DMS53 treated with DMSO at 0.1 percent for 48 hours (cell line): ENCODE measurements at regions not wholly inside any gene's neighbourhood (a gene's known extent, or its start where the extent isn't known, plus 50 kb on each side); places are given as distances from the start of the nearest gene placed in this dataset.
A peak's percentile ranks its signal among the peaks of the same experiment; 100 is the strongest.
"Not testable (repeated sequence)": the region's sequence is repeated elsewhere in the genome, so short reads cannot be mapped to it uniquely, and the experiment has no call there.

Source experiments
- DNase-seq: peaks from one replicate; lab custom pipeline; 2025; ENCODE audit not compliant: unreplicated experiment; lab: John Stamatoyannopoulos, UW

DNA sequence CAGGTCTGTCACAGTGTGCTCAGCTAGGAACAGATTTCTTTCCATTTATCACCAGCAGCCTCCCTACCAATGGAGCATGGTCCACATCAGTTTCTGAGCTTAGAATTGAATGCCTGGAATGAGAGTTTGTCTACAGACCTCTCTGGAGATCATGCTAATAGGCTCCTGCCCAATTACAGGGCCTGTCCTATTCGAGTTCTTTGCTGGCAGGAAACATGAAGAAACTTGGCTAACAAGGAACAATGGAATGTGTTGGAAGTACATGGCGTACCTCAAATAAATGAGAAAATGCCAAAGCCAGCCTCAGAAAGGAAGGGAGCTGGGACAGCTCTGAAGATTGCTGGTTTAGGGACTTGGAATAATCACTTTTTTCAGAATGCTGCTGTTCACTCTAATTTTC, 186.0 kb upstream of the AKR1E2 start:
- no peak for DNase-seq

DNA sequence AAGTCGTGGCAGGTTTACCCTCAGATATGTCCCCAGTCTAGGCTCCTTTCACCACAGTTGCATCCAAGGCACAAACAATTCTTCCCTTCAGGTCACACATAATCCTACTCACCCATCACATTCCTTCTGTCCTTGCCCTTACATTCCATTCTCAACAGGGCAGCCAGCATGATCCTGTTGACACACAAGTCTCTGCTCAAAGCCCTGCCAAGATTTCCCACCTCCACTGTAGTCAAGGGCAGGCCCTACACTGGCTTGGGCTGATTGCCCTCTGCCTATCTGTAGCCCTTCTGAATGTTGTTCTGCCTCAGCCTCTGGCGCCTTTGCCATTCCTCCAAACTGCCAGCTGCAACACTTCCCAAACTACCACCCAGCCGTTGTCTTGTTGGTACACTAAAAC, 187.9 kb upstream of the AKR1E2 start:
- no peak for DNase-seq

DNA sequence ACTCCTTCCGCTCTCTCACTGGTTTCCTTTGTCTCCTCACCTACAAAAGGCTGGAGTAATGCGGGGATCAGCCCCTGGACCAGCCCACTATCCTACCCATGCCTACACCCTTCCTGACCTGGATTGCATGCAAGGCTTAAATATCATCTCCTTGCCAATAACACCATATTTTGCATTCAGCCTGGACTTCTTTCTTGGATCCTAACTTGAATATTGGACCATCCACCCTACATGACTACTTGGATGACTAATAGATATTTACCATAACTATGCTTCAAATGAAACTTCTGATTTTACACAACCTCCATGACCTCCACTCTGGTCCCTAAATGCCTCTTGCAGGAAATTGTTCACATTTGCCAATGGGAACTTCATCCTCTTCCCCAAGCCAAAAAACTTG, 188.3 kb upstream of the AKR1E2 start:
- DNase-seq = no peak

DNA sequence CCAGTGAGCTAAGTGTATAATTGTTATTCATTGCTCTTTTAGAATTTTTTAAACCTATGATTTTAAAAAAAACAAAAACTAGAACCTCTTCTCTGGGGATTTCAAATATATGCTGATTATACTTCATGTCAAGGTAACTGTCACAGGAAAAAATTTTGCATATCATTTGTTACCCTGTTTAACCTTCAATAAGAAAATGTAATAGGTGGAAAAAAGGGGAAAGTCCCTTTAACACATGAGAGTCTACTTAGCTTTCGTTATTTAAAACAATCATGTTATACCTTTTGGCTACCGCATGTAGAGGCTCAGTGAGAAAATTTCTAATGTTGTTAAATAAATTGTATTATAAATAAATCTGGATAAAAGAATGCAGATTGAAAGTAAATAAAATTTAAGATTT, 190.1 kb upstream of the AKR1E2 start:
- DNase-seq = no peak

DNA sequence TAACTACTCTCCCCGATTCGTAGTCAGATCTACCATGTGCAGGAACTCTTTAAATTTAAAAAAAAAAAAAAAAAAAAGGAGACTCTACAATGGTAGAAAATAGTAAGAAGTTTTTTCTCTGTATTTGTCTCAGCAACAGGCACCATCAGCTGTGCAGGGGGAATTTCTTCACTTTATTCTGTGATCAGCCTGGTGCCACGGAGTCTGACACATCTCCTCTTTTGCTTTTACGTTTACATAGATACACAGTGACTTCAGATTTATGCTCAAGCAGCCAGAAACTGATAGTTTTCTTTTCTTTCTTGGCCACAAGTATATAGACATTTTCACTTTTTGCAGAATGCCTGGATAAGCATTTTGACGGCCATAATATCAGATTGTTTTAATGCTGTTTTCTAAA, 190.6 kb upstream of the AKR1E2 start:
- DNase-seq = no peak

DNA sequence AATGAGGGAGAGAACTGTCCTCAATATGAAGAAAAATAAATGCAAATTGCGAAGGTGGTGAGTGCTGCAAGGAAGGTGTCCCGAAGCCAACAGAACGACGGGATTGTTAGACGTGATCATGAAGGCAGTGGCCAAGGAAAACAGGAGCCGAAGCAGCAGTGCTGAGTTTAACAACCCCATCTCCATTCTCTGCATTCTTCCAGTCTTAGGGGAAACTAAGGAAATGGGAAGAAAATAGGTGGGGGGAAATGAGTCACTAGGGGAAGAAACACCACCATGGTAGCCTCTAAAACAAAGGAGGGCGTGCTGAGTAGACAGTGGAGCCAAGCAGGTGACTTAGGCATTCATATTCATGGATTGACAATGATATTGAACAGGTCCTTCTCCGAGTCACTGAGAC, 192.2 kb upstream of the AKR1E2 start:
- DNase-seq = no peak

DNA sequence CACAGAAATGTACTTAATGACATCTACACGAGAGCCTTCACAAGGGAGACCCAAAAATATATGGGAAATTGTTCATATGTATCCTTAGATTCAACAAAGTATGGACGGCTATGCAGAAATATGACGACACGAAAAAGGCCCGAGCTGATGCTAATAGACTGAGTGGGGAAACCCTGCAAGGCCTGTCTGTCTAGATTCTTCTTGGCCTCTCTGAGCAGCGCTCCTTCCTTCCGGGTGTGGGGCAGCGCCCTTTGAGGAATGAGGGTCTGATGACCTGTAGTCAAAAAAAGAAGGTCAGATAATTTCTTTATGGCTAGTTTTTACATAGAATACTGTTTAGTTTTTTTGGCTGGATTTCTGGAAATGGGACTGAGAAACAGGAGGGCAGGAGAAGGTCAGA, 192.8 kb upstream of the AKR1E2 start:
- DNase-seq = no peak

DNA sequence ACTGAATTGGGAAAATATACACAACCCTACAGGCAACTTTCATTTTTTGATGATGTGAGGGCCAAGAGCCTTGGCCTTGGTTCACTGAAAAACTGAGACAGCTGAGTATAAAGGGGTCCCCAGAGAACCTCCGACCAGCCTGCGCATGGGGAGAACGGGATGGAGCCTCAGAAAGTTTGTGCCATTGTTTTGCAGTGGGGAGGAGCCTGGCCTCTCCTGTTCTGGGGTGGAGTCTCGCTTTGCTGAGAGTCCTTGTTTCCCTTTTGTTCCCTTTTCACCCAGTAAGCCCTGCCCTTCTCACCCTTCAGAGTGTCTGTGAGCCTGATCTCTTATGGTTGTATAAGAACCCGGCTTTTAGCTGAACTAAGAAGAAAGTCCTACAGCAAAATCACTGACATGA, 193.2 kb upstream of the AKR1E2 start:
- DNase-seq = no peak

DNA sequence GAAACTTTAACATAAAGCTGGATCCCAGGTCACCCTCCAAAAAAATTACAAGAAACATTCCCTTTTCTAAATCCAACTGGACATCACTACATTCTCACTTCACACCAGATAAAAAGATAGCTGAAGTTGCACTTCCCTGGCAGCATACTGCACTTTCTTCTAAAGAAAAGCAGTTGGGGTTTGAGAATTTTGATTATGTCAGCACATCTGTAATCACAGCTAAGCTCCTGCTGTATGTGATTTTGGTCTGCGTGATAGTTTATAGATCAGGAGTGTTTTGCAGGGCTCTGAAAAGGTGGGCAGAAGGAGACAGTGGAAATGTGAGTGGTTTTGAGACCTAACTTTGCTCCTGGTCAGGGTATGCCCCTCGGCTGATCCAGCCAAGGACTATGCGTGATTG, 199.1 kb upstream of the AKR1E2 start:
- DNase-seq = no peak

DNA sequence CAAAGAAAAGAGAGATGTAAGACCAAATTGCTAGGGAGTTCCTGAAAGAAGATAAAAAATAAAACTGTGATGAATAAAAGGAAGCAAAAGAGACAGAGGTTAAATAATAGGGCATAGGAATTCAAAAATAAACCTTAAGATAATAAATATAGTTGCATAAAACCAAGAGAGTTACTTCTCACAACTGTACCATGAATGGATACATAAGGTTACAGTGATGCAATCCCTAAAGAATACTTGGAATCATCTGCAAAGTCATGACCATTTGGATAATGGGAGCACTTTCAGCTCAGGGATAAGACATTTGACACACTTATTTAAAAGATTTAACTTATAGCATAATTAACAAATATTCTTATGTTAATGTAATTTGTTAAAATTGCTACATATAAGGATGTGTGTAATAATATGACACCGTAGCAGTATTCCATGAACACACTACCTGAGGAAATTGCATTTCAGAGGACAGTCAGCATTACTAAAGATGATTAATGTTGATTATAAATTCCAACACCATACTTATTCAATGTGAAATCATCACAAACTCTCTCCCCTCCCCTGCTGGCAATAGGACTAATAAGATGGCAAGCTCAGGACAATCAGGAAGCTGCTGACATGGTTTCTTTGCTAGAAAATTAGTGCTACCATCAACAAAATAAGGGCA, 202.1 kb upstream of the AKR1E2 start:
- DNase-seq = no peak

DNA sequence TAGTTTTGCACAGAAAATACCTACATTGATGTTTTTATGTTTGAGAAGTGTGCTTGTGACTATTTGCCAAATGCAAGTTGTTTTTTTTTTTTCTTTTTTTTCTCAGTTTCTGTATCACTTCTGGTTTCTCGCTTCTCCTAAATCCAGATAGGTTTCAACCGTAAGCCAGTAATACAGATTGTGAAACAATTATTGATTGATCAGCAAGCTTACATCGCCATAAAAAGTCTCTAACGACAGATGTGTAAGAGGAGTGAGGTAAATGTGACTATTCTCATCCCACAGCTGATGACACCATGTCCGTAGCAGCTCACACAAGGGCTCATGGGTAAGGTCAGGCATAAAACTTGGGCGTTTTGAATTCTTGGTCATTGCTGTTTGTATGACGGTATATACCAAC, 202.8 kb upstream of the AKR1E2 start:
- no peak for DNase-seq

DNA sequence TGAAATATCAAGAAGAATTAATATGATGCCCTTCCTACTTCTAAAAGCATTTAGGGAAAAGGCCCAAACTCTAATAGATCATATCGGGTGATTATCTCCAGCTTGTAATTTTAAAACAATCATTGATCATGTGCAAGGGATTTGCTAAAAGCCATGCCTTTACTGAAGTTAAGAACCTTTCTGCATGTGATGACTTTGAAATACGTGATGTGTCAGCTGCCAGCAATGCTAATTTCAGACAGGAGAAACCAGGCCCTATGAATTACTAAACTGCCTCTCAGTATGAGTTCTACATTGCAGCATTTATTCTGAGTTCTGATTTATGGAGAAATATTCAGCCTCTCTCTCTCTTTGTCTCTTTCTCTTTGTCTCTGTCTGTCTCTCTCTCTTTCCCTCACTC, 203.6 kb upstream of the AKR1E2 start:
- no peak for DNase-seq

DNA sequence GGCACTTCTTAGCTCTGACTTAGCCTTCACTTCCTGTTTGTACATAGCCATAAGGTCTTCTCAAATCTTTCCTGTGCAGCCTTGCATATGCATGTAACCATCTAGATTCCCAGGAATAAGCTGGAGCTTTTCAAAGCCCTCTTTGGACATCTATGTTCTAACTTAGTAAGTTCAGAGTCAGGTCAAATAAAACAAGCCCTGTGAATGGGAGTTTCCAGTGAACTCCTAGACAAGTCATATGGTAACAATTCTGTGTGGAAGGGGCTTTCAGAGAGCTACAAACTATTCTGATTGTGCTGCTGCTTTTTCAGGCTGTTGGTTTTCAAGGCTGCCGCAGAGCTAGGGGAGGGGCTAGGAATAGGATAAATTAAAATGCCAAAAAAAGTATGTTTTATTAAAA, 208.4 kb upstream of the AKR1E2 start:
- DNase-seq = no peak

DNA sequence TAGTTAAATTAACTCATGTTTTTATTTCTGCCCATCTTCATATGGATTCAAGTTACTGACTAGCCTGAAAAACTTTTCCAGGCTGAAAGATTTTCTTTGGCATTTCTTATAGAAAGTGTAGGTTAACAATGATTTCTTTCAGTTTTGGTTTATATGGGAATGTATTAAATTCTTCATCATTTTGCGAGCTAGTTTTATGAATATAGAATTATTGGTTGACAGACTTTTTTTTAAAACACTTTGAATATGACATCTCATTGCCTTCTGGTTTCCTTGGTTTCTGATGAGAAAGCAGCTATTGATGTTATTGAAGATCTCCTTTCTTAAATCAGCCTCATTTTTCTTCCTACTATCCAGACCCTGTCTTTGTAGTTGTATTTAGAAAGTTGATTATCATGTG, 211.0 kb upstream of the AKR1E2 start:
- DNase-seq = no peak

DNA sequence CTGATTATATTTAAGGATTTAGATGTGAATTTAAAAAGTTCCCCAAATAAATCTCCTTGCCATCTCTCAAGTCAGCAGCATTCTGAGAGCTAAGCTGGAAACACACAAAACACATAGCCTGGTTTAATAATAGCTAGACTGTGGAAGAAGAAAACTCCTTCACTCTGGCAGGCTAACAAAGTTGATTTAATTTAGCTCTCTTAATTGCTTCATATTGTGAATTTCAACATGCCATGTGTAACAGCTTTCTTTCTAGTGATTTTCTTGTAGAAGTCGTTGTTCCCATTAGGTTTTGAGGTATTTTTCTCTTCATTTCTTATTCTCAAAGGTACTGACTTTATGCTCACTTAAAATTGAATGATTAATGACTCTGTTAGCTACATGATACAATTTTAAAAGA, 216.8 kb upstream of the AKR1E2 start:
- DNase-seq = no peak

DNA sequence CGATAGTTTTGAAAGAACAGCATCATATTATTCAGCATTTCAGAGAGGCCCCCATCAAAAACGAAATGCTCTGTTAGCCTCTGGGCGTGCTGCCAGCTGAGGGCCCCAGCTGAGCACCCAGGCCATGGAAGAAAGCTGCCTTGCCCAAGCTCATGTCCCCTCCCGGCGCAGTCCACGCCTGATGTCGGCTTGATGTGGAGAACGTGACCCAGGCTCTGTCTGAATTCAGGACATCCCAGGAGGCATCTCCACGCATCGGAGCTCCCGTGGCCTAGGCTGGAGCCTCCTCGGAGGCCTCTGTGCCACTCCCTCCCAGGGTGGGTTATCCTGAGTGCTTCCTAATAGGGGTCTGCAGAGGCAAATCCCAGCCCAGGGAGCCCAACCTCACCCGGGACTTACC, 218.3 kb upstream of the AKR1E2 start:
- DNase-seq = no peak

DNA sequence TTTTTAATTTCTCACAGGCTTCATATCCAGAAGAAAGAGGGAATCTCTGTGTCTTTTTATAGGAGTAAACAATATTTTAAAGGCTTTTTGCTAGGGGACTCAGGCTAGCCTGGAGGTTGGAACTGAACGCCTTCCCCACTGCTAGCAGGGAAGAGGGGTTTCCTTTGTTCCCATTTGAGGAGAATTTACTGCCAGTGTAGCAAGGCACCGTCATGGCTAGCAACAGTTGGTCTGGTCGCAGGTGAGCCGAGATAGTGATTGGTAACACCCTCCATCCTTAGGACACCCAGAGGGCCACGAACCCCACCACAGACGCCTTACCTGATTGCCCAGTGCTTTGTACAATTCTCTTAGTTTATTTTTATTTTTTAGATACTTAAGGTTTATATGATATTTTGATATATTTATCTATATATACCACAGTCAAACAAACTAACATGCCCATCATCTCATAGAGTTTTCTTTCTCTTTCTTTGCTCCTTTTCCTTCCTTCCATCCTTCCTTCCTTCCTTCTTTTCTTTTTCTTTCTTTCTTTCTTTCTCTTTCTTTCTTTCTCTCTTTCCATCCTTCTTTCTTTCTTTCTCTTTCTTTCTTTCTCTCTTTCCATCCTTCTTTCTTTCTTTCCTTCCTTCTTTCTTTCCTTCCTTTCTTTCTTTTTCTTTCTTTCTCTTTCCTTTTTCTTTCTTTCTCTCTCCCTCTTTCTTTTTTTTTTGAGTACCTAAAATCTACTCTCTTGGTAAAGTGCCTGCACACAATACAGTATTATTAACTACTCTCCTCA, 219.0 kb upstream of the AKR1E2 start:
- no peak for DNase-seq

DNA sequence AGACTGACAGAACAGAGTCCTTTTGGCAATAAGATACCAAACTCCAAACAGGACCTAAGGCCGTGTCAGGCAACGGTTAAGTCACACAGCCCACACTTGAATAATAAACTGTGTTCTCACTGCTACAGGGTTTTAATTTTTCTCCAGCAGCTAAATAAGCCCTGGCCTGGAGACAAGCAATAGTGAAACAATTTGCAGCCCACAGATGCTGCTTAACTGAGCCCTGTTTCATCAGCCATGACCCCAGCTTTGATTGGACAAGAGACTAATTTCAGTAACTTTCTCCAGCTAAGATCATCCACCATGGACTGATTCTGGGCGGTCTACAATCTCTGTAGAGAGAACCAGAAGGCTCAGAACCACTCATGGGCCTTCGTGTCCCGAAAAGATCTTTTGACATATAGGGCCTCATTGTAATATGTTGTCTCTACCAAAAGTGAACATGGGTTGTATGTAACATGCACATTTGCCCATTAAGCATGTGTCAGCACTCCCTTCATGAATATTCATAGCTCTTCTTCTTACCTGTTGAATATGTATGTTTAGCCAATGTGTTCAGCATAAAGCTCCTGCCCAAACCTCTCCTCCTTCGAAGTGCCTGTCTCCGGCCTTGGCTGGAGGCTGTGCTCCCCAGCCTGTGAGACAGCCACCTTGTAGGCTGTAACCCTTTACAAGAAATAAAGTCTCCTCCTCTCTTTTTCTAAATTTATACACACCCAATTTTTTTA, 223.1 kb upstream of the AKR1E2 start:
- DNase-seq = no peak

DNA sequence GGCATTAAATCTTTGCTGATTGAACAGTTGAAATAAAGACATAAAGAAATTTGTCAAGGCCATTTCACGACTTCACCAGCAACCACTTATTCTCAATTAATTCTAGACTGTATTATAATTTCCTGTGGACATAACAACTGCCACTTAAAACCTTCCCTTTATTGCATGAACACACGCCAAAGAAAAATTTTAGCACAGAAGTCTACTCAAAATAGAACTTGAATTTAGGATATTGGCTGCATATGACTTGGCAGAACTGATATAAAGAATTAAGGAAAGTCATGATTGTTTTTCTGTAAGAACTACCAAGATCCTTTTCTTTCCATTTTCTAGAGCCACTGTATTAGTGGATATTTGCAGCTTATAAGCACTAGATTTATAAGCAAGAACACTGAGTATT, 226.5 kb upstream of the AKR1E2 start:
- DNase-seq = no peak

DNA sequence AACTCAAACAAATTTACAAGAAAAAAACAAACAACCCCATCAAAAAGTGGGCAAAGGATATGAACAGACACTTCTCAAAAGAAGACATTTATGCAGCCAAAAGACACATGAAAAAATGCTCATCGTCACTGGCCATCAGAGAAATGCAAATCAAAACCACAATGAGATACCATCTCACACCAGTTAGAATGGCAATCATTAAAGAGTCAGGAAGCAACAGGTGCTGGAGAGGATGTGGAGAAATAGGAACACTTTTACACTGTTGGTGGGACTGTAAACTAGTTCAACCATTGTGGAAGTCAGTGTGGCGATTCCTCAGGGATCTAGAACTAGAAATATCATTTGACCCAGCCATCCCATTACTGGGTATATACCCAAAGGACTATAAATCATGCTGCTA, 228.1 kb upstream of the AKR1E2 start:
- not testable (repeated sequence) for DNase-seq

DNA sequence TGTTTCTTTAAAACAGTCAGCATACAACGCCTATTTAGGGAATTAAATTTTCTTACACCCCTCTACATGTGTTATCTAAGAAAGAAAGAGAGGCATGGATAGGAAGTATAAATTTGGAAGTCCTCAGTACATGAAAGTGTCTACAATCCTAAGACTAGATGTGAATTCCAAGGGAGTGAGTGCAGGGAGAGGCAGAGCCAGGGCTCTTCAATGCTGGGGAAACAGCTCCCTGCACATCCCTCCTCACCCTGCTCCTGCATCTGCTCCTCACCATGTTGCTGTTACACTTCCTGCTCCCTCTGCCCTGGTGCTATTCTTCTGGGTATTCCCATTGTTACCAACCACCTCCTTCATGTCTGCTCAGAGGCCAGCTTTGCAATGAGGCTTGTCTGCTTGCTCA, 229.1 kb upstream of the AKR1E2 start:
- DNase-seq = peak; percentile 13

DNA sequence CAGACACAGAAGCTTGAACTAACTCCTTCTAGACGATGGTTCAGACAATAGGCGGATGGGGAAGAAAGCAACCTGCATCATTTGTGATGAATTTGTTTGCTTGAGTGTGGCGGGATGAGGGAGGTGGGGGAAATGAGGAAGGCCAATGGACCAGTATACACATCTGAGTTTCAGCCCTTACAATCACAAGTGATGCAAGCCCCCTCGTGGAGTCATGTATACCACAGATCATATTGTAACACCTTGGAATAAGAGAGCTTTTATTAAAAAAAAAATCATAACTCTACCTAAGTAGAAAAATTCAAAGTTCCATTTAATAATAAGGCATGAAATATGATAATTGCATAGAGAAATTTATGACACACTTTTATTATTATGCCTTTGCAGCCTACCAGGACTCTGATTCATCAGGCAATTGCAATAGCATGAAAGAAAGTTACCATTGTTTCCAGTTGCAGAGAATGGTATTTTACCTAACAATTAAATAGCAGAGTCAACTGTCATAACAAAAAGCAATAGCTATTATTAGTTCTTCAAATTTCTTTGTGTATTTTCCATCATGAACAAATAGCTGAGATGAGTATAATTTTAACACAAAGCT, 230.2 kb upstream of the AKR1E2 start:
- DNase-seq = no peak
